ENCODE measurements at regions not wholly inside any gene's neighbourhood (a gene's known extent, or its start where the extent isn't known, plus 50 kb on each side); places are given as distances from the start of the nearest gene placed in this dataset.

DNA sequence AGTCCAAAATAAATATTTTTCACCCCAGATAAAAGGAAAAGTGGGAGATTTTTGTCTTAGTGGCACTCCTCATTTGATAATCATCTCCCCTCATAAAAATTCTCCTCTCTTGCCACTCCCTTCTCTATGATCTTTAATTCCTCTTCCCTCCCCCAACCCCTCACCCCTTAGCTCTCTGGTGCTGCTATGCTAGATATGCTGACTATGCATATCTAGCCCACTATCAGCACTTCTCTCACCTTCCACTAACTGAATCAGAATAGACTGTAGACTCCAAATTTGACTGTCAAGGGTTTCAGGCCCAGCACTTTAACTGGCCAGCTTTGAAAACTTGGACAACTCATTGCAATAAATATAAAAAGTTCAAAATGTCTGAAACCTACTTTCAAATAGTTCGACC lies 254.2 kb downstream of the ETNK1 start:
- TF ChIP-seq, protein P1, sequence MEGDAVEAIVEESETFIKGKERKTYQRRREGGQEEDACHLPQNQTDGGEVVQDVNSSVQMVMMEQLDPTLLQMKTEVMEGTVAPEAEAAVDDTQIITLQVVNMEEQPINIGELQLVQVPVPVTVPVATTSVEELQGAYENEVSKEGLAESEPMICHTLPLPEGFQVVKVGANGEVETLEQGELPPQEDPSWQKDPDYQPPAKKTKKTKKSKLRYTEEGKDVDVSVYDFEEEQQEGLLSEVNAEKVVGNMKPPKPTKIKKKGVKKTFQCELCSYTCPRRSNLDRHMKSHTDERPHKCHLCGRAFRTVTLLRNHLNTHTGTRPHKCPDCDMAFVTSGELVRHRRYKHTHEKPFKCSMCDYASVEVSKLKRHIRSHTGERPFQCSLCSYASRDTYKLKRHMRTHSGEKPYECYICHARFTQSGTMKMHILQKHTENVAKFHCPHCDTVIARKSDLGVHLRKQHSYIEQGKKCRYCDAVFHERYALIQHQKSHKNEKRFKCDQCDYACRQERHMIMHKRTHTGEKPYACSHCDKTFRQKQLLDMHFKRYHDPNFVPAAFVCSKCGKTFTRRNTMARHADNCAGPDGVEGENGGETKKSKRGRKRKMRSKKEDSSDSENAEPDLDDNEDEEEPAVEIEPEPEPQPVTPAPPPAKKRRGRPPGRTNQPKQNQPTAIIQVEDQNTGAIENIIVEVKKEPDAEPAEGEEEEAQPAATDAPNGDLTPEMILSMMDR (conservative IDR thresholded peaks at IDR 0.05; ENCODE audit: low read length) = no peak
- no peak for TF ChIP-seq EZH2phosphoT487 (IDR thresholded peaks at IDR 0.05; ENCODE audit: borderline replicate concordance, low read depth, low read length)
